GM18498 (cell line): ENCODE measurements at regions not wholly inside any gene's neighbourhood (a gene's known extent, or its start where the extent isn't known, plus 50 kb on each side); places are given as distances from the start of the nearest gene placed in this dataset.

Source experiments
- ATAC-seq: cut with Tn5 transposase; IDR thresholded peaks from one replicate; pipeline ENCODE4 v1.9.1; 2021; ENCODE audit warnings: mild to moderate bottlenecking, moderate library complexity; ENCODE audit not compliant: unreplicated experiment

- no peak for ATAC-seq
These were observed 478.6 kb downstream of the EFNB2 start for GRCh38 chr13:106056851-106057250.

GRCh38 chr13:106052200-106052767 lies 483.2 kb downstream of the EFNB2 start:
- ATAC-seq: no peak

GRCh38 chr13:106049171-106049570 lies 486.3 kb downstream of the EFNB2 start:
- ATAC-seq: no peak

- no peak for ATAC-seq
These were observed 487.1 kb downstream of the EFNB2 start for GRCh38 chr13:106048386-106048785.

GRCh38 chr13:106047859-106048258 lies 487.6 kb downstream of the EFNB2 start:
- no peak for ATAC-seq

- no peak for ATAC-seq
These were observed 492.4 kb downstream of the EFNB2 start for GRCh38 chr13:106042996-106043581.

GRCh38 chr13:106041445-106041844 lies 494.0 kb downstream of the EFNB2 start:
- ATAC-seq: no peak

GRCh38 chr13:106038752-106039151 lies 496.7 kb downstream of the EFNB2 start:
- no peak for ATAC-seq

- no peak for ATAC-seq
These were observed 498.6 kb downstream of the EFNB2 start for GRCh38 chr13:106036870-106037269.

- no peak for ATAC-seq
These were observed 501.3 kb downstream of the EFNB2 start for GRCh38 chr13:106034201-106034600.

GRCh38 chr13:106033659-106034058 lies 501.8 kb downstream of the EFNB2 start:
- no peak for ATAC-seq

GRCh38 chr13:106032441-106032840 lies 503.0 kb downstream of the EFNB2 start:
- ATAC-seq: no peak

GRCh38 chr13:106029676-106030290 lies 505.7 kb downstream of the EFNB2 start:
- ATAC-seq: no peak

- no peak for ATAC-seq
These were observed 506.6 kb downstream of the EFNB2 start for GRCh38 chr13:106028911-106029310.

- ATAC-seq: no peak
These were observed 523.9 kb downstream of the EFNB2 start for GRCh38 chr13:106011600-106011999.

- no peak for ATAC-seq
These were observed 524.6 kb downstream of the EFNB2 start for GRCh38 chr13:106010836-106011235.

- no peak for ATAC-seq
These were observed 526.9 kb downstream of the EFNB2 start for GRCh38 chr13:106008540-106008939.

- ATAC-seq: no peak
These were observed 528.3 kb downstream of the EFNB2 start for GRCh38 chr13:106007156-106007555.

- no peak for ATAC-seq
These were observed 531.8 kb downstream of the EFNB2 start for GRCh38 chr13:106003651-106004050.

GRCh38 chr13:106001443-106001842 lies 534.0 kb downstream of the EFNB2 start:
- no peak for ATAC-seq

- ATAC-seq: no peak
These were observed 537.6 kb downstream of the EFNB2 start for GRCh38 chr13:105997581-105998550.
